ENCODE measurements at regions not wholly inside any gene's neighbourhood (a gene's known extent, or its start where the extent isn't known, plus 50 kb on each side); places are given as distances from the start of the nearest gene placed in this dataset.
A peak's percentile ranks its signal among the peaks of the same experiment; 100 is the strongest.

- no peak for DNase-seq
Observed at GRCh38 chr19:29400917-29401711, 124.7 kb upstream of the VSTM2B start.

GRCh38 chr19:29401712-29402421 is 123.9 kb upstream of the VSTM2B start:
- DNase-seq, result no peak

GRCh38 chr19:29402563-29402962 is 123.2 kb upstream of the VSTM2B start:
- DNase-seq, result no peak

GRCh38 chr19:29404015-29404414 is 121.8 kb upstream of the VSTM2B start:
- DNase-seq, result peak; percentile 54

- DNase-seq, result peak; percentile 75
Observed at GRCh38 chr19:29404951-29405727, 120.7 kb upstream of the VSTM2B start.

- DNase-seq, result no peak
Observed at GRCh38 chr19:29405728-29405995, 120.1 kb upstream of the VSTM2B start.

- peak; percentile 27 for DNase-seq
Observed at GRCh38 chr19:29409076-29409862, 116.5 kb upstream of the VSTM2B start.

GRCh38 chr19:29410601-29411000 is 115.2 kb upstream of the VSTM2B start:
- no peak for DNase-seq

GRCh38 chr19:29411113-29411581 is 114.6 kb upstream of the VSTM2B start:
- peak; percentile 56 for DNase-seq

- DNase-seq, result no peak
Observed at GRCh38 chr19:29413435-29413834, 112.4 kb upstream of the VSTM2B start.

GRCh38 chr19:29415507-29415906 is 110.3 kb upstream of the VSTM2B start:
- DNase-seq, result peak; percentile 25

- no peak for DNase-seq
Observed at GRCh38 chr19:29417048-29417447, 108.7 kb upstream of the VSTM2B start.

GRCh38 chr19:29418201-29418600 is 107.6 kb upstream of the VSTM2B start:
- DNase-seq, result peak; percentile 28

- DNase-seq, result no peak
Observed at GRCh38 chr19:29420065-29420464, 105.7 kb upstream of the VSTM2B start.

- DNase-seq, result no peak
Observed at GRCh38 chr19:29420482-29421195, 105.2 kb upstream of the VSTM2B start.

- no peak for DNase-seq
Observed at GRCh38 chr19:29421196-29421545, 104.6 kb upstream of the VSTM2B start.

GRCh38 chr19:29422047-29422446 is 103.7 kb upstream of the VSTM2B start:
- DNase-seq, result no peak

- no peak for DNase-seq
Observed at GRCh38 chr19:29422486-29423085, 103.2 kb upstream of the VSTM2B start.

- DNase-seq, result no peak
Observed at GRCh38 chr19:29428071-29428470, 97.7 kb upstream of the VSTM2B start.

GRCh38 chr19:29429021-29429420 is 96.8 kb upstream of the VSTM2B start:
- no peak for DNase-seq

- no peak for DNase-seq
Observed at GRCh38 chr19:29429581-29429980, 96.2 kb upstream of the VSTM2B start.

GRCh38 chr19:29431332-29431731 is 94.5 kb upstream of the VSTM2B start:
- DNase-seq, result no peak
